MCF 10A (cell line): ENCODE measurements at regions not wholly inside any gene's neighbourhood (a gene's known extent, or its start where the extent isn't known, plus 50 kb on each side); places are given as distances from the start of the nearest gene placed in this dataset.

Experiments used
- BruUV-seq: library from RNA; stranded (reverse); fragments of 400-500 nt; replicated peaks from 2 replicates; lab custom pipeline; 2021; lab: Mats Ljungman, UMichigan
- CTCF ChIA-PET: fragments of 300-600 bp; sonication (Branson Sonifier 250); formaldehyde crosslinking; extraction: SDS; loops from one replicate; lab custom pipeline; 2021; ENCODE audit warnings: antibody characterized with exemption, inconsistent platforms; lab: Yijun Ruan, JAX
- POLR2A ChIA-PET: fragments of 300-600, 350-650 bp; sonication (Branson Sonifier 250); formaldehyde crosslinking; extraction: SDS; loops from one replicate; lab custom pipeline; 2020; ENCODE audit warnings: antibody characterized with exemption, inconsistent platforms; lab: Yijun Ruan, JAX
- DNase-seq: peaks from one replicate; pipeline ENCODE4 v3.0.0-alpha.2; 2018; ENCODE audit not compliant: unreplicated experiment
- H3K27ac Mint-ChIP-seq: one replicate; pipeline ENCODE4 v1.8.0; 2022; ENCODE audit warnings: mild to moderate bottlenecking, low read depth, mixed read lengths; ENCODE audit not compliant: unreplicated experiment
- H3K27me3 Mint-ChIP-seq: one replicate; pipeline ENCODE4 v1.8.0; 2022; ENCODE audit warnings: mixed read lengths; ENCODE audit not compliant: insufficient read depth, unreplicated experiment
- H3K36me3 Mint-ChIP-seq: one replicate; pipeline ENCODE4 v1.8.0; 2022; ENCODE audit warnings: mild to moderate bottlenecking, moderate library complexity, mixed read lengths; ENCODE audit not compliant: insufficient read depth, unreplicated experiment
- H3K4me1 Mint-ChIP-seq: one replicate; pipeline ENCODE4 v1.8.0; 2022; ENCODE audit warnings: mixed read lengths; ENCODE audit not compliant: insufficient read depth, unreplicated experiment
- H3K4me3 Mint-ChIP-seq: one replicate; pipeline ENCODE4 v1.8.0; 2022; ENCODE audit warnings: mild to moderate bottlenecking, moderate library complexity, mixed read lengths; ENCODE audit not compliant: unreplicated experiment
- H3K9me3 Mint-ChIP-seq: one replicate; pipeline ENCODE4 v1.8.0; 2022; ENCODE audit warnings: mixed read lengths; ENCODE audit not compliant: unreplicated experiment
- CTCF ChIP-seq: fragments of 200-600 bp; IDR thresholded peaks from one replicate; pipeline ENCODE4 v1.8.0; 2022; ENCODE audit warnings: antibody characterized with exemption, mild to moderate bottlenecking; ENCODE audit not compliant: unreplicated experiment
- intact Hi-C: fragments of 100-400 bp; cut with micrococcal nuclease; formaldehyde crosslinking; loops from 2 replicates; pipeline ENCODE4 v1.14.1; 2022

- CTCF ChIA-PET, result no interaction called here
- DNase-seq, result peak; percentile 51
- H3K9me3 Mint-ChIP-seq, result no peaks in the 10 kb centered on the region
- no TSS peak for BruUV-seq
- TF ChIP-seq CTCF, result no peak
- H3K4me3 Mint-ChIP-seq, result no peak overlapping the region
- no peaks in the 10 kb centered on the region for H3K27me3 Mint-ChIP-seq
- no peaks in the 10 kb centered on the region for H3K4me1 Mint-ChIP-seq
- H3K36me3 Mint-ChIP-seq, result no peaks in the 10 kb centered on the region
- POLR2A ChIA-PET, result no interaction called here
- no peak overlapping the region for H3K27ac Mint-ChIP-seq
- intact Hi-C loops, result no loop called here
These were observed 255.7 kb downstream of the OMA1 start for GRCh38 chr1:58290685-58291372.

- no TSS peak for BruUV-seq
- intact Hi-C loops, result no loop called here
- TF ChIP-seq CTCF, result no peak
- DNase-seq, result no peak
- no peaks in the 10 kb centered on the region for H3K36me3 Mint-ChIP-seq
- H3K4me1 Mint-ChIP-seq, result no peaks in the 10 kb centered on the region
- no peak overlapping the region for H3K27ac Mint-ChIP-seq
- H3K4me3 Mint-ChIP-seq, result no peak overlapping the region
- H3K27me3 Mint-ChIP-seq, result no peaks in the 10 kb centered on the region
- CTCF ChIA-PET, result no interaction called here
- POLR2A ChIA-PET, result no interaction called here
- no peaks in the 10 kb centered on the region for H3K9me3 Mint-ChIP-seq
These were observed 257.8 kb downstream of the OMA1 start for GRCh38 chr1:58288624-58289142.

- CTCF ChIA-PET, result no interaction called here
- Mint-ChIP-seq H3K36me3 (no peaks in the 10 kb centered on the region), H3K4me3 (no peak overlapping the region), H3K4me1 (no peaks in the 10 kb centered on the region), H3K9me3 (no peaks in the 10 kb centered on the region), H3K27me3 (no peaks in the 10 kb centered on the region), H3K27ac (no peak overlapping the region)
- no TSS peak for BruUV-seq
- POLR2A ChIA-PET, result no interaction called here
- DNase-seq, result no peak
- no peak for TF ChIP-seq CTCF
- intact Hi-C loops, result no loop called here
These were observed 258.5 kb downstream of the OMA1 start for GRCh38 chr1:58287894-58288623.

GRCh38 chr1:58284225-58284510 is 262.4 kb downstream of the OMA1 start:
- Mint-ChIP-seq H3K9me3 (no peaks in the 10 kb centered on the region), H3K4me1 (no peaks in the 10 kb centered on the region), H3K27me3 (no peaks in the 10 kb centered on the region), H3K36me3 (no peaks in the 10 kb centered on the region), H3K27ac (no peak overlapping the region), H3K4me3 (no peak overlapping the region)
- no peak for DNase-seq
- ChIA-PET CTCF (interaction anchor here (0.6 kb wide), 1 partner anchor 54 kb away, joined by 3 read pairs; no protein-coding TSS in a partner anchor), POLR2A (no interaction called here)
- no peak for TF ChIP-seq CTCF
- intact Hi-C loops, result no loop called here
- no TSS peak for BruUV-seq
